ENCODE measurements at regions not wholly inside any gene's neighbourhood (a gene's known extent, or its start where the extent isn't known, plus 50 kb on each side); places are given as distances from the start of the nearest gene placed in this dataset.

DNA sequence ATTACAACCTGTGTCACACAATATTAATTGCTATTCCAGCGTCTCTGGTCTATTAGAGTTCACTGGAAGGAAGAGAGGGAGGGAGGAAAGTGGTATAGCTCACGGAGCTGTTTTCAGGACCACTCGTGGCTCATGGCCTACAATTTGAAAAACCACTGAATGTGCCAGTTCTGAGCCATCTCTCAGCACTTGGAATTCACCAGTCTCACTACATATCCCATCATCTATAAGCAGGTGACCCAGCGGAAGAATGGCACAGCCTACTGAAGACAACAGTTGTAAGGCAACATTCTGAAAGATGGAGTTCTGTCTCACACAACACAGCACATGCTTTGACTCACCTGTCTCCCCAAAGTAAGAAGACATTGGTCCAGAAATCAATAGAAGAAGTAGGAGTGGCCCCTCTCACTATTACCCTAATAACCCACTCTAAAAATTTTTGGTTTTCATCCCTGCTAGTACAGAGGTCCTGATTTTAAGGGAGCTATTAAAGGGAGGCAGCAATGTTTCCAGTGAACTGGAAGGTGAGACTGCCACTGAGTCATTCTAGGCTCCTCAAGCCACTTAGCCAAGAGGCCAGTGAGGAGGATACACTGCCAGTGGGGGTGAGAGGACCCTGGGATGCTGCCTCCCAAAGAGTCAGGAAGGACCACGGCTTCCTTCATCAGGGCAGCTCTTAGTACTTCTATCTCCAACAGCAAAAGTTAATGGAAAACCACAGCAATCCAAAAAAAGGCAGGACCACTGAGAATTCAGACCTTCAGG, 50.0 kb upstream of the DOCK9 start:
- no peaks in the 10 kb centered on the region for H3K36me3 ChIP-seq (ENCODE audit: insufficient read depth, low read length)
- no peak overlapping the region for H3K27ac ChIP-seq (ENCODE audit: low read depth, low read length)
- H3K27me3 ChIP-seq (ENCODE audit: insufficient read depth, low read length), result no peaks in the 10 kb centered on the region
- 81% methylated on average over 4 of the region's 5 CpGs for WGBS
- H3K9ac ChIP-seq (ENCODE audit: low read depth, low read length), result no peak overlapping the region
- no peak overlapping the region for H3K4me3 ChIP-seq (ENCODE audit: low read length)
- H3K4me1 ChIP-seq (ENCODE audit: insufficient read depth, low read length), result no peaks in the 10 kb centered on the region
- no peaks in the 10 kb centered on the region for H3K9me3 ChIP-seq (ENCODE audit: insufficient read depth, low read depth, low read length)

GRCh38 chr13:99028890-99029289, 51.0 kb upstream of the DOCK9 start:
- Histone ChIP-seq H3K4me3 (ENCODE audit: low read length) (no peak overlapping the region), H3K36me3 (ENCODE audit: insufficient read depth, low read length) (no peaks in the 10 kb centered on the region), H3K9ac (ENCODE audit: low read depth, low read length) (no peak overlapping the region), H3K9me3 (ENCODE audit: insufficient read depth, low read depth, low read length) (no peaks in the 10 kb centered on the region), H3K4me1 (ENCODE audit: insufficient read depth, low read length) (no peaks in the 10 kb centered on the region), H3K27me3 (ENCODE audit: insufficient read depth, low read length) (no peaks in the 10 kb centered on the region), H3K27ac (ENCODE audit: low read depth, low read length) (no peak overlapping the region)

DNA sequence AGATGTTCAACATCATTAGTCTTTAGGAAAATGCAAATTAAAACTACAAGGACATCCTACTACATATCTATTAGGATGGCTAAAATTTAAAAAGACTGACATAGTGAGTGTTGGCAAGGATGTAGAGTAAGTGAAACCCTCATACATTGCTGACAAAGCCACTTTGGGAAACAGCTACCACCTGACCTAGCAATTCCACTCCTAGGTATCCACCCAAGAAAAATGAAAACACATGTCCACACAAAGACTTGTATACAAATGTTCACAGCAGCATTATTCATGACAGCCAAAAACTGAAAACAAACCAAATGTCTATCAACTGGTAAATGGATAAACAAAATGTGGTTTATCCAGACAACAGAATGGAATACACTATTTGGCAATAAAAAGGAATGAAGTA, 51.7 kb upstream of the DOCK9 start:
- Histone ChIP-seq H3K36me3 (ENCODE audit: insufficient read depth, low read length) (no peaks in the 10 kb centered on the region), H3K9me3 (ENCODE audit: insufficient read depth, low read depth, low read length) (no peaks in the 10 kb centered on the region), H3K9ac (ENCODE audit: low read depth, low read length) (no peak overlapping the region), H3K27me3 (ENCODE audit: insufficient read depth, low read length) (no peaks in the 10 kb centered on the region), H3K4me3 (ENCODE audit: low read length) (no peak overlapping the region), H3K4me1 (ENCODE audit: insufficient read depth, low read length) (no peaks in the 10 kb centered on the region), H3K27ac (ENCODE audit: low read depth, low read length) (no peak overlapping the region)

DNA sequence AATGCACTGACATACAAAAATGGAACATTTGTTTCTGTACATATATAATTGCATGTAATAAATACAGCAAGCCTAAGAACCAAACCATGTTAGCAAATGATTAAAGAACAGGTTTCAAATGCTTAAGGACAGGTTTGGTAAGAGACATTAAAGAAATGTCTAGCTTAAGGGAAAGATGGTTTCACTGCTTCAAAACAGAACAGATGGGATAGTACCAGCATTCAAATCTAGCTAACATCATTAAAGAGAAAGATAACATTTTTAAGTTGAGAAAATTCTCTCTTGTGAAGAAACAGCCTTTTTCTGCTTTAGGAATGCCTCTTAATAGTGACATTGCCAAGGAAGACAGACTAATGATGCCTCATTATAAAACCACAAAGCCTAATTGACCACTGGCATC, 52.5 kb upstream of the DOCK9 start:
- Histone ChIP-seq H3K27ac (ENCODE audit: low read depth, low read length) (no peak overlapping the region), H3K27me3 (ENCODE audit: insufficient read depth, low read length) (no peaks in the 10 kb centered on the region), H3K36me3 (ENCODE audit: insufficient read depth, low read length) (no peaks in the 10 kb centered on the region), H3K4me1 (ENCODE audit: insufficient read depth, low read length) (no peaks in the 10 kb centered on the region), H3K9ac (ENCODE audit: low read depth, low read length) (no peak overlapping the region), H3K9me3 (ENCODE audit: insufficient read depth, low read depth, low read length) (no peaks in the 10 kb centered on the region), H3K4me3 (ENCODE audit: low read length) (no peak overlapping the region)

- 96% methylated on average over 2 of the region's 2 CpGs for WGBS
- Histone ChIP-seq H3K27ac (ENCODE audit: low read depth, low read length) (no peak overlapping the region), H3K27me3 (ENCODE audit: insufficient read depth, low read length) (no peaks in the 10 kb centered on the region), H3K9me3 (ENCODE audit: insufficient read depth, low read depth, low read length) (no peaks in the 10 kb centered on the region), H3K4me1 (ENCODE audit: insufficient read depth, low read length) (no peaks in the 10 kb centered on the region), H3K36me3 (ENCODE audit: insufficient read depth, low read length) (no peaks in the 10 kb centered on the region), H3K4me3 (ENCODE audit: low read length) (no peak overlapping the region), H3K9ac (ENCODE audit: low read depth, low read length) (no peak overlapping the region)
Observed at GRCh38 chr13:99031832-99032231, 54.0 kb upstream of the DOCK9 start.

GRCh38 chr13:99033814-99034213, 56.0 kb upstream of the DOCK9 start:
- no peaks in the 10 kb centered on the region for H3K27me3 ChIP-seq (ENCODE audit: insufficient read depth, low read length)
- no peak overlapping the region for H3K4me3 ChIP-seq (ENCODE audit: low read length)
- H3K36me3 ChIP-seq (ENCODE audit: insufficient read depth, low read length), result no peaks in the 10 kb centered on the region

DNA sequence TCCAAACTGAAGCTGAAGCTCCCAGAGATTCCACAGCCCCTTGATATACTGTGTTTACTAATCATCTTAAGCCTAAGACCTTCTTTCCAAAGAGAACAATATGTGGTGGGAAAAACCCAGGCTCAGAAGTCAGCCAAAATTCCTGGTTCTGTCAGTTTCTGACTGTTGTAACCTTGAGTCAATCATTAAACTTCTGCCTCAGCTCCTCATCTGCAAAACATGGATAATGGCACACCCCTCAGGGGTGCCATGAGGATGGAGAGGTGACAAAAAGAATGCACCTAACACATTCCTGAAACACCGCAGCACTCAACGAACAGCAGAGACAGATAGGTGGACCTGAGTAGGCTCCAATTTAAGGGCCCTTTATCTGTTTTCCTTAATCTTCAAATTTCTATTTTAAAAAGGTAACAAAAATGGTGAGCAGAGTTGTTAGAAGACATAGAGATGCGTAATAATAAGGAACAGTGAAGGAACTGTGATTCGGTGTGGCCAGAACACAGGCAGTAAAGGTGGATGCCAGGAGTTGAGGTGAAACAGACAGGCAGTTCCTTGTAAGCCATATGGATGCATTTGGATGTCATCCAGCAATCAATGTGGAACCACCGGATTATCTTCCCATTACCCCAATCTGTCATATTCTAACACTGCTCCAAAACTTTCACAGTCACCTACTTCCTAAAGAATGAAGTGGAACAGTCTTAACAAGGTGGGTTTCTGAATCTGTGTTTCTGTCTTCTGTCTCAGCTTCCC, 56.6 kb upstream of the DOCK9 start:
- Histone ChIP-seq H3K9me3 (ENCODE audit: insufficient read depth, low read depth, low read length) (no peaks in the 10 kb centered on the region), H3K9ac (ENCODE audit: low read depth, low read length) (no peak overlapping the region), H3K4me3 (ENCODE audit: low read length) (no peak overlapping the region), H3K4me1 (ENCODE audit: insufficient read depth, low read length) (no peaks in the 10 kb centered on the region), H3K27me3 (ENCODE audit: insufficient read depth, low read length) (no peaks in the 10 kb centered on the region), H3K27ac (ENCODE audit: low read depth, low read length) (no peak overlapping the region), H3K36me3 (ENCODE audit: insufficient read depth, low read length) (no peaks in the 10 kb centered on the region)
- WGBS, result 88% methylated on average over 5 of the region's 5 CpGs

More at GRCh38 chr13:99033814-99034213, 56.0 kb upstream of the DOCK9 start:
- H3K27ac ChIP-seq (ENCODE audit: low read depth, low read length), result no peak overlapping the region
- no peak overlapping the region for H3K9ac ChIP-seq (ENCODE audit: low read depth, low read length)
- no peaks in the 10 kb centered on the region for H3K4me1 ChIP-seq (ENCODE audit: insufficient read depth, low read length)
- no peaks in the 10 kb centered on the region for H3K9me3 ChIP-seq (ENCODE audit: insufficient read depth, low read depth, low read length)

- Histone ChIP-seq H3K9me3 (ENCODE audit: insufficient read depth, low read depth, low read length) (no peaks in the 10 kb centered on the region), H3K4me3 (ENCODE audit: low read length) (no peak overlapping the region), H3K9ac (ENCODE audit: low read depth, low read length) (no peak overlapping the region), H3K27ac (ENCODE audit: low read depth, low read length) (no peak overlapping the region), H3K4me1 (ENCODE audit: insufficient read depth, low read length) (no peaks in the 10 kb centered on the region), H3K27me3 (ENCODE audit: insufficient read depth, low read length) (no peaks in the 10 kb centered on the region), H3K36me3 (ENCODE audit: insufficient read depth, low read length) (no peaks in the 10 kb centered on the region)
- 93% methylated on average over 5 of the region's 5 CpGs for WGBS
Observed at GRCh38 chr13:99035715-99036114, 57.9 kb upstream of the DOCK9 start.

GRCh38 chr13:99037756-99038155, 59.9 kb upstream of the DOCK9 start:
- Histone ChIP-seq H3K27ac (ENCODE audit: low read depth, low read length) (no peak overlapping the region), H3K27me3 (ENCODE audit: insufficient read depth, low read length) (no peaks in the 10 kb centered on the region), H3K4me1 (ENCODE audit: insufficient read depth, low read length) (no peaks in the 10 kb centered on the region), H3K9ac (ENCODE audit: low read depth, low read length) (no peak overlapping the region), H3K9me3 (ENCODE audit: insufficient read depth, low read depth, low read length) (no peaks in the 10 kb centered on the region), H3K36me3 (ENCODE audit: insufficient read depth, low read length) (no peaks in the 10 kb centered on the region), H3K4me3 (ENCODE audit: low read length) (no peak overlapping the region)
- WGBS, result 85% methylated on average over 1 of the region's 2 CpGs

DNA sequence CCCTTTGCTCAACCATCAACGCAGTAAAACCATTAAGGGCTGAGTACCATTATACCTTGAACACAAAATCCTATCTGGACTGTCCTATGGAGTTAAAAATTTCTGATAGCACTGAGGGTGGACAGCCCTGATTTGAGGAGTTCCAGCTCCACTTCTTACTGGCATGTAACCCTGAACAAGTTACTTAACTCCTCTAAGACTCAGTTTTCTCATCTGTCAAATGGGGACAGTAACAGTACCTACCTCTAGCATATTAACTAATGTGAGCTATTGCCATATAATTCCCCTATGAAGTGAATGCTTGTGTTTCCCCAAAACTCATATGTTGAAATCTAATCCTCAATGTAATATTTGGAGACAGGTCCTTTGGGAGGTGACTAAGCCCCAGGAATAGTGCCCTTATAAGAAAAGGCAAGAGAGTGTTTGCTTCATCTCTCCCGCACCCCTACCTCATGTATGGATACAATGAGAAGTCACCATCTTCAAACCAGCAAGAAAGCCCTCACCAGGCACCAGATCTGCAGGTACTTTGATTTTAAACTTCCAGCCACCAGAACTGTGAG, 61.9 kb upstream of the DOCK9 start:
- Histone ChIP-seq H3K4me3 (ENCODE audit: low read length) (no peak overlapping the region), H3K9ac (ENCODE audit: low read depth, low read length) (no peak overlapping the region), H3K4me1 (ENCODE audit: insufficient read depth, low read length) (no peaks in the 10 kb centered on the region), H3K36me3 (ENCODE audit: insufficient read depth, low read length) (no peaks in the 10 kb centered on the region), H3K27me3 (ENCODE audit: insufficient read depth, low read length) (no peaks in the 10 kb centered on the region), H3K9me3 (ENCODE audit: insufficient read depth, low read depth, low read length) (no peaks in the 10 kb centered on the region), H3K27ac (ENCODE audit: low read depth, low read length) (no peak overlapping the region)
- 90% methylated on average over 1 of the region's 2 CpGs for whole genome bisulfite sequencing

- WGBS, result 82% methylated on average over 3 of the region's 3 CpGs
- no peak overlapping the region for H3K4me3 ChIP-seq (ENCODE audit: low read length)
- no peaks in the 10 kb centered on the region for H3K36me3 ChIP-seq (ENCODE audit: insufficient read depth, low read length)
- no peaks in the 10 kb centered on the region for H3K4me1 ChIP-seq (ENCODE audit: insufficient read depth, low read length)
- no peaks in the 10 kb centered on the region for H3K9me3 ChIP-seq (ENCODE audit: insufficient read depth, low read depth, low read length)
- H3K27me3 ChIP-seq (ENCODE audit: insufficient read depth, low read length), result no peaks in the 10 kb centered on the region
- no peak overlapping the region for H3K9ac ChIP-seq (ENCODE audit: low read depth, low read length)
- no peak overlapping the region for H3K27ac ChIP-seq (ENCODE audit: low read depth, low read length)
Observed at GRCh38 chr13:99040536-99041131, 62.8 kb upstream of the DOCK9 start.
